ENCODE measurements at regions not wholly inside any gene's neighbourhood (a gene's known extent, or its start where the extent isn't known, plus 50 kb on each side); places are given as distances from the start of the nearest gene placed in this dataset.
"Not testable (repeated sequence)": the region's sequence is repeated elsewhere in the genome, so short reads cannot be mapped to it uniquely, and the experiment has no call there.

GRCh38 chr7:12013983-12014382 is 182.0 kb upstream of the THSD7A start:
- no peak overlapping the region for H3K4me3 ChIP-seq
- no peaks in the 10 kb centered on the region for H3K4me1 ChIP-seq
- no peak for TF ChIP-seq POLR2AphosphoS5 (IDR thresholded peaks at IDR 0.05)
- no peak for TF ChIP-seq EP300 (IDR thresholded peaks at IDR 0.05)
- TF ChIP-seq CTCF (IDR thresholded peaks at IDR 0.05) = no peak
- no peak for TF ChIP-seq POLR2A (IDR thresholded peaks at IDR 0.05)
- no peak overlapping the region for H3K27ac ChIP-seq
- no peaks in the 10 kb centered on the region for H3K9me3 ChIP-seq
- H3K27me3 ChIP-seq = no peaks in the 10 kb centered on the region
- no peak for DNase-seq (ENCODE audit: low spot score in 2 of 2)
- 77% methylated on average over 1 of the region's 1 CpG for WGBS
- no peaks in the 10 kb centered on the region for H3K36me3 ChIP-seq

GRCh38 chr7:12016439-12016838 is 184.4 kb upstream of the THSD7A start:
- Histone ChIP-seq H3K36me3 (no peaks in the 10 kb centered on the region), H3K27me3 (no peaks in the 10 kb centered on the region), H3K27ac (no peak overlapping the region), H3K4me1 (no peaks in the 10 kb centered on the region), H3K4me3 (no peak overlapping the region), H3K9me3 (no peaks in the 10 kb centered on the region)
- WGBS = 61% methylated on average over 1 of the region's 1 CpG
- no peak for TF ChIP-seq POLR2AphosphoS5 (IDR thresholded peaks at IDR 0.05)
- DNase-seq (ENCODE audit: low spot score in 2 of 2) = no peak

GRCh38 chr7:12017046-12017445 is 185.0 kb upstream of the THSD7A start:
- 56% methylated on average over 1 of the region's 1 CpG for WGBS
- TF ChIP-seq POLR2AphosphoS5 (IDR thresholded peaks at IDR 0.05) = no peak
- no peak for TF ChIP-seq POLR2A (IDR thresholded peaks at IDR 0.05)
- TF ChIP-seq EP300 (IDR thresholded peaks at IDR 0.05) = no peak
- no peak for TF ChIP-seq CTCF (IDR thresholded peaks at IDR 0.05)
- no peaks in the 10 kb centered on the region for H3K9me3 ChIP-seq
- no peak overlapping the region for H3K27ac ChIP-seq
- DNase-seq (ENCODE audit: low spot score in 2 of 2) = no peak
- H3K36me3 ChIP-seq = no peaks in the 10 kb centered on the region
- no peaks in the 10 kb centered on the region for H3K27me3 ChIP-seq
- no peaks in the 10 kb centered on the region for H3K4me1 ChIP-seq
- H3K4me3 ChIP-seq = no peak overlapping the region

- not testable (repeated sequence) for H3K4me3 ChIP-seq; H3K36me3 ChIP-seq; H3K9me3 ChIP-seq; H3K4me1 ChIP-seq; DNase-seq (ENCODE audit: low spot score in 2 of 2); H3K27ac ChIP-seq; H3K27me3 ChIP-seq
- WGBS = 37% methylated on average over 1 of the region's 1 CpG
Observed at GRCh38 chr7:12022011-12022410, 189.1 kb upstream of the TMEM106B start.

- Histone ChIP-seq H3K27me3 (no peaks in the 10 kb centered on the region), H3K36me3 (no peaks in the 10 kb centered on the region), H3K4me1 (no peaks in the 10 kb centered on the region), H3K4me3 (no peak overlapping the region), H3K27ac (no peak overlapping the region), H3K9me3 (no peaks in the 10 kb centered on the region)
- 75% methylated on average over 1 of the region's 1 CpG for WGBS
- no peak for DNase-seq (ENCODE audit: low spot score in 2 of 2)
- TF ChIP-seq POLR2A (IDR thresholded peaks at IDR 0.05) (no peak), CTCF (IDR thresholded peaks at IDR 0.05) (no peak), EP300 (IDR thresholded peaks at IDR 0.05) (no peak), POLR2AphosphoS5 (IDR thresholded peaks at IDR 0.05) (no peak)
Observed at GRCh38 chr7:12025246-12025645, 185.8 kb upstream of the TMEM106B start.

- TF ChIP-seq CTCF (IDR thresholded peaks at IDR 0.05) (no peak), POLR2AphosphoS5 (IDR thresholded peaks at IDR 0.05) (no peak), EP300 (IDR thresholded peaks at IDR 0.05) (no peak), POLR2A (IDR thresholded peaks at IDR 0.05) (no peak)
- WGBS = 80% methylated on average over 1 of the region's 1 CpG
- DNase-seq (ENCODE audit: low spot score in 2 of 2) = no peak
Observed at GRCh38 chr7:12028508-12028907, 182.6 kb upstream of the TMEM106B start.

More at GRCh38 chr7:12028508-12028907, 182.6 kb upstream of the TMEM106B start:
- no peaks in the 10 kb centered on the region for H3K4me1 ChIP-seq
- no peaks in the 10 kb centered on the region for H3K9me3 ChIP-seq
- H3K27ac ChIP-seq = no peak overlapping the region
- no peak overlapping the region for H3K4me3 ChIP-seq
- H3K27me3 ChIP-seq = no peaks in the 10 kb centered on the region
- H3K36me3 ChIP-seq = no peaks in the 10 kb centered on the region
